Sciatic nerve (tissue), 2 donors: ENCODE measurements at regions not wholly inside any gene's neighbourhood (a gene's known extent, or its start where the extent isn't known, plus 50 kb on each side); places are given as distances from the start of the nearest gene placed in this dataset.
A peak's percentile ranks its signal among the peaks of the same experiment; 100 is the strongest.
"Not testable (repeated sequence)": the region's sequence is repeated elsewhere in the genome, so short reads cannot be mapped to it uniquely, and the experiment has no call there.

Source experiments
- ATAC-seq: fragments of 200-7000 bp; cut with Tn5 transposase; one replicate; pipeline ENCODE4 v1.9.1; 2020; ENCODE audit warnings: mild to moderate bottlenecking, moderate library complexity
- DNase-seq: peaks from one replicate; pipeline ENCODE4 v3.0.0-alpha.2; 2020; ENCODE audit warnings: low spot score
- intact Hi-C: fragments of 100-400 bp; cut with DNase I; formaldehyde crosslinking; loops from one replicate; pipeline ENCODE4 v1.14.2; 2022
- donor health status: DM: no; HTN: no; CAD: no.
- donor health status: DM: no; HTN: no; CAD: no.

DNA sequence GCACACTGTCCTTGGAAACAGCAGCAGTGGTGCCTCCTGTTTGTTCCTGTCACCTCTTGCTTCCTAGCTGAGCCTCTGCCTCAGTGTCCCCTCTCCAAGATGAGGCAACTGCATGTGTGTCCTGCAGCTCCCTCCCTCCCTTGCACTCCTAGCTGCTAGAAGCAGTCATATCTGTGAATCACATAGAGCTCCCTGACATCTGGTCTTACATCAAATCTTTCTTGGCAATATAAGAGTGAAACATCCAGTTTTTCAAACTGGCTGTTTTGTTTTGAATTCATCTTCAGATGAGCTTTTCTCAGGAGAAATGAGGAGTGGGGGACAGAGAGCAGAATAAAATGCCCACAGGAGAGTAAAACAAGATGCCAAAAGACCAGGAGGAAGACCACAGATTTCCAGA lies 103.7 kb downstream of the VCPKMT start:
- intact Hi-C loops, result no loop called here
- no peak for ATAC-seq

DNA sequence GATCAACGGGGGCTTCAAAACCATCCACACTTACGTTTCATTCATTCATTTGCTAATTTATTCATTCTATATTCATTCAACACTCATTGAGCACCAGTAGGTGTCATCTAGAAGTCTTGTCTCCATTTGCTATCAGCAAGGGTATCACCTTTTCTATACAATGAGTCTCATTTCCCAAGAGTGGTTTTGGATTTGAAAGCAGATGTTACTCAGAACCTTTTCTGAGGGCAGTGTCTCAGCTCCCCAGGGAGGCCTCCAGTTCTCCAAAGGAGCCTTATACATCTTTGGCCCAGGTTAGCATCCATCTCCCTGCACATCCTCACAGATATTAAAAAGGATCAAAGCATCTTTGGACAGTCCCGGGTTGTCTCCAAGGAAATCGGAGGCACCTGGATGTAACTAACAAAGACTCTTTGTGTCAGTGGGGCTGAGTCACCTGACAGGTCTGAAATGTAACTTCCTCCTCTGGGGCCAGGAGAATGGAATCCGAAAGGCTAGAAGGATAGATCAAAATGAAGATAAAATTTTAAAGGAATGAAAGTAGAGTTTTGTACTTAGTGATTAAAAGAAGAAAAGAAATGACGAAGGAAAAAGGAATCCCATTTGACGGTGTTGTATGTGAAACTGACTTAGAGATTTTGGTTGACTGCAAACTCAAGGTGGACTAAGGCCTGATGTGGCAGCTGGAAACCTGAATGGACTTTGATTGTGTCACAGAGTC lies 103.0 kb downstream of the VCPKMT start:
- intact Hi-C loops, result no loop called here
- ATAC-seq (no peak), DNase-seq (no peak)

More for the DNA sequence above, 103.7 kb downstream of the VCPKMT start:
- DNase-seq, result no peak

DNA sequence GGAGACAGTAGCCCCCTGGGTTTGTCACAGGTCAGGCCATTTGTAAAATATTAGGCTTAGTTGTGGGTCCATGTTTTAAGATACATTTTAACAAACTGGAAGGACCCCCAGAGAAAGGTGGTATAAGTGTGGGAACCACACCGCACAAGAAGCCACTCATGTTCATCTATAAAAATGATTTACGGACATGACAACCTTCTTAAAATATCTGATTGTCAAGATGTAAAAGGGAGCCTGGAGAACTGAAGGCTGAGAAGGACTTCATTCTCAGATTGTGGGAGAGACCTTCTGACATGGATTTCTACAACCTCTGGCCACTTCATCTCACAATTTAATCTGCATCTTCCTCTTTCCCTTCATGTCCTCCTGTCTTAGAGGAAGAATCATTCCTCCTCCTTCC lies 102.4 kb downstream of the VCPKMT start:
- no peak for DNase-seq
- intact Hi-C loops, result no loop called here
- ATAC-seq, result no peak

DNA sequence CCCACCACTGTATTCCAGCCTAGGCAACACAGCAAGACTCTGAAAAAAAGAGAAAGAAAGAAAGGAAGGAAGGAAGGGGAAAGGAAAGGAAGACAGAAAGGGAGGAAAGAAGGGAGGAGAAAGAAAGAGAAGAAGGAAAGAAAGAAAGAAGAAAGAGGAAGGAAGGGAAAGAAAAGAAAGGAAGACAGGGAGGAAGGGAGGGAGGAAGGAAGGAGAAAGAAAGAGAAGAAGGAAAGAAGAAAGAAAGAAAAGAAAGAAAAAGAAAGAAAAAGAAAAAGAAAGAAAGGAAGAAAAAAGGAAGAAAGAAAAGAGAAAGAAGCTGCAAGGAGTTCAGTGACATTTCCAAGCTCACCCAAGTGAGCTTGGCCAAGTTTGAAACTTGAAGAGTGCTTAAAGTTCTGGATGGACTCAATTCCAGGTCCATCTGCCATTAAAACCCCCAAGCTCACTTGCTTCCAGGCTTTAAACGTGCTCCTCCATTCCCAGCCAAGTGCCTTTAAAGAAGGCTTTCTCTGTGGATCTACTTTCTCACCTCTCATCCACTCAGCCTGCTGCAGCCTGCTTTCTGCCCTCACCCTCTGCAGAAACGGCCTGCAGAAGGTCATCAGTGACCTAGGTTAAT lies 101.5 kb downstream of the VCPKMT start:
- DNase-seq, result no peak
- intact Hi-C loops, result no loop called here
- ATAC-seq, result no peak

DNA sequence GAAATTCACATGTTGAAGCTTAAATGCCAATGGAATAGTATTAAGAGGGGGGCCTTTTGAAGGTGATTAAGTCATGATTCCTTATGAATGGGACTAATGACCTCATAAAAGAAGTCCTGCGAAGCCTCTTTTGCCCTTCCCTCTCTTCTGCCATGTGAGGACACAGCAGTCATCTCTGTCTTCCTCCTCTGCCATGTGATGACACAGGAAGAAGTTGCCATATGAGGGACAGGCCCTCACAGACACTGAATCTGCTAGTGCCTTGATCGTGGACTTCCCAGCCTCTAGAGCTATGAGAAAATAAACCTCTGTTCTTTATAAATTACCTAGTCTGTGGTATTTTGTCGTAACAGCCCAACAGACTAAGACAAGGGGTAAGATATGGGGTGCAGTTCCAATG lies 100.7 kb downstream of the VCPKMT start:
- ATAC-seq, result no peak
- intact Hi-C loops, result no loop called here
- no peak for DNase-seq

DNA sequence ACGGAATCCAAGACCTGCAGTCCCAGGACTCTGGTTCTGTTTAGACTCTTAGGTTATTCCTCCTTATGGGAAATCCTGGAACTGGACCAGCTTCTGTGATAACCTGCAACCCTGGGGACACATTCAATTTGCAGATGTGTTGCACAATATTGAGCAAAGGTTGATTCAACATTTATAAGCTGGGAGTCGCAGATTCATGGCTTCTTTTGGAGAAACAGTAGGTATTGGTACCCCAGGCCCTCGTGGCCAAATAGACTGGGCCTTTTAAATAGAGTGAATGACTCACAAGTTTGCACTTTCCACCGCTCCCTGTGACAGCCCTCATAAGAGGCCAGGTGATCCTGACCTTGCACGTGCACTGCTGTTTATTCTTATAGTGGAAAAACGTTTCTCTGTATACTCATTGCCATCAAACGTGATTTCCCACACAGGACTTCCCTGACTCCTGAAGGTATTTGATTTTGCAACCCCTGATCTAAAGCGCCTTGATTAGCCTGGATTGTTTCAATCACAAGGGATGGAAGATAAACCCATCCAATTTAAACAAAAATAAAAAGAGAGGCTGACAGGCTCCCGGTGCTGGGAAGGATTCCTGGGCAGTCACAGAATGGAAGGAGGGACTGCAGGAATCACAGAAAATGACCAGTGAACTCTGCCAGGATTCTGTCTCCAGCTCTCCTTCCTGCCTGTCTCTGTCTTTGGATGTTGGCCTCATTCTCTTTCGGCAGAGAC lies 98.0 kb downstream of the VCPKMT start:
- no peak for DNase-seq
- intact Hi-C loops, result no loop called here
- peak; percentile 85 for ATAC-seq

DNA sequence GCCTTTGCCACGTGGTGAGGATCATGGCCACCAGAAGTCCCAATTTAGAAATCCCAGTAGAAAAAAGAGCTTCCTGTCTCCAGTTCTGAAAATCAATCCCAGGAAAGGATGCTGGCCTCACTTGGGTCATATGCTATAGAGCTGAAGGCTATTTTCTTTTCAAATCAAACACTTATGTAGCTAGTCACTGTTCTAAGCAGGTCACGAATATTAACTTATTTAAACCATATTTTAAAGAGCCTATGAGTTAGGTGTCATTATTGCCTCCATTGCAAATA lies 97.5 kb downstream of the VCPKMT start:
- ATAC-seq, result no peak
- intact Hi-C loops, result no loop called here
- DNase-seq, result no peak

DNA sequence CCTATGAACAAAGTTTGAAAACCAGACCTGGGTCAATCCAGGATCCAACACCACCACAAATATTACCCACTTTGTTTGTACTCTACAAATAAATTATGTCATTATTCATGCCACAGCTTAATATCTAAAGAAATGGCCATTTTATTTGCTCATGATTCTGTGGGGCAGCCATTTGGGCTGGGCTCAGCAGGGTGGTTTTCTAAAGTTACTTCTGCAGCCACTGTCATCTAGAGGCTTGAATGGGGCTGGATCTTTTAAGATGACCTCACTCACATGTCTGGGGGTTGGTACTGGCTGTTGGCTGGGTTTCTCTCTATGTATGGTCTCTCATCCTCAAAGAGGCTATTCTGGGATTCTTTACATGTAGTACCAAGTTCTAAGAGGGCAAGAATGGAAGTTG lies 96.2 kb downstream of the VCPKMT start:
- intact Hi-C loops, result no loop called here
- DNase-seq, result no peak
- ATAC-seq, result no peak

DNA sequence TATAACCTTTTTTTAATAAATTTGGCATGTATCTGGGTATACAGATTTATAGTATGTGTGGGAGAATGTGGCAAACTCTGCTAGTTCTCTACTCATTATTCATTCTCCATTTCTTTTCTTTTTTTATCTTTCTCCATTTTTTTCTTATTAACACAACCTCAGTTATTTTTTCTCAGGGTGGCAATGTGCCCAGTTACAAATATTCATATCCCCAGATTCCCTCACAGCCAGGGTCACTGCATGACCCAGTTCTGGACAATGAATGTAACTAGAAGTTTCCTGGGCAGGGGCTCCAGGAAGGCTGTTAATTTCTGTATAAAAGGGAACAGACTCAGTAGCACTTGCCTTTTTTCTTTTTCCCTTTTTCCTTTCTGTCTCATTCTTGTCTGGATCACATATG lies 95.6 kb downstream of the VCPKMT start:
- intact Hi-C loops, result no loop called here
- DNase-seq (no peak), ATAC-seq (no peak)

DNA sequence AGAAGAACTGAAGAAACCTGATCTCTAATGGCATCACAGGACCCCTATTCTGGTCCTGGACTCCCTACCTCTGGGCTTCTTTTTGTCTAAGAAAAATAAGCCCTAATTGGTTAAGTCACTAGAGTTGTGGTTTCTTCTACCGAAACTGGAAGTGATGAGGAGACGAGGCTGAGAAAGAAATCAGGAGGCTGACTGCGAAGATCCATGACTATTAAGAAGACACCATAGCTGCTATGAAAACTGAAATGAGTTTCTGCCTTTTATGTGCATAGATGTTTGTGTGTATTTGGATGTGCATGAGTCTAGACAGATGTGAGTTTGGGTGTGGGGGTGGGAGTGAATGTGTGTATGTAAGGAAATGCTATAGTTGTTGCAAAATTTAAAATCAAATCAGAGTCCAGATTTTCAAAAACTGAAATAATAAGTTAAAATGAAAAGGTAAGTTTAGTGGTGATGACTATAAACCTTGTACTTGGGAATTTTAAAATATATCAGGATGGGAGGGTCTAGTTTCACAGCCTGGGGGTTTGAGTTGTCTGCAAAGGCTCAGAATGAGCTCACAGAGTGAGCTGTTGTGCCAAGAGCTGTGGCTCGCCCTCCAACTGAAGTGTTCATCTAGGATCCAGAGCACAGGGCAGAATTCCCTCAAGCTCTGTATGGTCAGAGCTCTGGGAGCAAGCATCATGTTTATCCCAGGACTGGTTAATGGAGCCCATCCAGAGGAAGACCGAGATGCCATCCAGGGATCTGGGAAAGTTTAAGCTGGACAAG lies 94.9 kb downstream of the VCPKMT start:
- DNase-seq (no peak), ATAC-seq (no peak)
- intact Hi-C loops, result no loop called here

DNA sequence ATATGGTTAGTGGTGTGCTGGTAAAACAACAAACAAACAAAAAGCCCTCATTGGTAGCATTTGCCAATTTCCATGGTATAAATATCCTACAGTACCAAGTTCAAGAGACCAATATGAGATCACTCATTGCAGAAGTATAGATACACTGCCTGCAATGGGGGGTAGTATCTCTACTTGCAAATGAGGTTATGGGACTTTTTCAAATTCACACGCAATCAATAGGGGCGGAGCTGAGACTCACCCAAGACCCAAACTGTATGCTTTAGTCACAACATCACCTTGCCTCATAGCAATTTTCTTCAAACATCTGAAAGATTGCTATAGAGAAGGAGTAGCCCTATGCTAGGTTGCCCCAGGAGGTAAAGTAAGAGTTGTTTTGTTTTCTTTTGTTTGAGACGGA lies 93.7 kb downstream of the VCPKMT start:
- intact Hi-C loops, result no loop called here
- DNase-seq (no peak), ATAC-seq (no peak)

DNA sequence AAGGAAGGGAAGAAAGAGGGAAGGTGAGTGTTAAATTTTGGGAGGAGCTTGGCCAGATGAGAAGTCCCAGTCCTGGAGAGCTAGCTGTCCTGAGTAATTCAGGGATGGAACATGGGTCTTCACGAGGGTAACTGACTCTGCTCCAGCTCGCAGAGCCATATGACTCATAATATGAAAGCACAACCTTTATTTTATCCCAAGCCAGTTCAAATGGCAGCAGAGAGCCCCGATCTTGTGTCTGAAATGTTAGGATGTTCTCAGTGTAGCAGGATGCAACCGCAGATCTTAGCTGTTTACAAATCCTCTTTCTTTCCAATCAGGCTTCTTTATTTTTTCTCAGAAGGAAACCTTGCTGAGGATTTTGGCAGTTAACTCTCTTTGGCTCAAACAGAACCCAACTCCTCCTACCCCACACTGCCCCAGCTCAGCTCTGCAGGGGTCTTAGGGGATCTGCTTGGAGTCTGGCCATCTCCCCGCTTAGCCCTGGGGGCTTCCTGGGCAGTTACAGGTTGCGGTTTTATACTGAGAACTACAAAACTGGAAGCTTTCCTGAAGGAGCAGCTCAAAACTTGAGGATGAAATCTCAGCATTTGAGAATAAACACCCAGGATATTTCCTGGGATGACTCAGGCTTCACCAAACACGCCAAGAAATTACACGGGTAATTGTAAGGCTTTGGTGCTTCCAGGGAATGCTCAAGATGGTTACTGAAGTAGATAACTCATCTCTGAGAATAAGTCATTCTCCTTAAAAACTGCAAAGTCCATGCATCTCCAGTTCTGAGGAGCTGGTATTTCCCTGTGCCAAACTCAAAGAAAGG lies 92.5 kb downstream of the VCPKMT start:
- no peak for DNase-seq
- intact Hi-C loops, result no loop called here
- ATAC-seq, result peak; percentile 81

DNA sequence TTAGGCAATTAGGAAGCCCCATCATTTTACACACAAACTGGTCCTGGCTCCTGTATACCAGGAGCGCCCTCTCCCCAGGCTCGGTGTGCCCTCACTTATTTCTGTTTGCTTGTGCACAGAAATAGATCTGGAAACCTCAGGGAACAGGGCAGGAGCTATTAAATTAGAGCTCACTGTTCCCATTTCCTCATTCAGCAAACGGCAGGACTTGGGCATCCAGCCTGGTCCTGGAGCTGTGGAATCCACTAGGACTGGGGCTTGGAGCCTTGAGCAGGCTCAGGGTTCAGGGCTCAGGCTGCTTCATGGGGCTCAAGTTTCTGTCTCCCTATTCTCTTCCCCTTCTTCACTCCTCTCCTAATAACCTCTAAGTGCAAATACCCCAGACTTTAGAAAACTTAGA lies 91.3 kb downstream of the VCPKMT start:
- intact Hi-C loops, result no loop called here
- DNase-seq, result no peak
- no peak for ATAC-seq

DNA sequence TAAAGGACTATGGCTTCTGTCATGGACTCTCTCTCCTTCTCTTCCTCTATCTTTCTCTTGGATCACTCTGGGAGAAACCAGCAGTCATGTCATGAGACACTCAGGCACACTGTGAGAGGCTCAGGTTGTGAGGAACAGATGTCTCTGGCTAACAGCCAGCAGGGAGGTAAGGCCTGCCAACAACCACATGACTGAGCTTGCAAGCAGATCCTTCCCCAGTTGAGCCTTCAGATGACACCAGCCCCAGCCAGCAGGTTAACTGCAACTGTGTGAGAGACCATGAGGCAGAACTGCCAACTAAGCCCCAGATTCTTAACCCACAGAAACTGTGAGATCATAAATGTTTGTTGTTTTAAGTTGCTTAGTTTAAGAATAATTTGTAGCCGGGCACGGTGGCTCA lies 90.6 kb downstream of the VCPKMT start:
- DNase-seq, result no peak
- no peak for ATAC-seq
- intact Hi-C loops, result no loop called here

DNA sequence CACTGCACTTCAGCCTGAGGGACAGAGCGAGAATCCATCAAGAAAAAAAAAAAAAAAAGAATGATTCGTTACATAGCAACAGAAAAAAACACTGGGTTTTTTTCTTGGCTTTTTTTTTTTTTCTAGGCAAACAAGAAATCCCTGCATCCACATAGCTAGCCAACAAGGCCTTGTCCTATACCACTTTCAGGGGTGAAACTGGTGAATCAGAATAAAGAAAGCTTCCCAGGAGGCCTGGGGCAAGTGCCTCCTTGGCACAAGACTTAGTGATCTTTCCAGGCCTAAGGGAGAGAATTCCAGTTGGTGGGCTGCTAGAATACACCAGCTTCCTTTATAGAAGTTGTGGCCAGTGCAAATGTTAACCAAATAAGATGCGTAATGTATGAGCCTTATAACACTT lies 90.0 kb downstream of the VCPKMT start:
- ATAC-seq, result no peak
- no peak for DNase-seq
- intact Hi-C loops, result no loop called here

DNA sequence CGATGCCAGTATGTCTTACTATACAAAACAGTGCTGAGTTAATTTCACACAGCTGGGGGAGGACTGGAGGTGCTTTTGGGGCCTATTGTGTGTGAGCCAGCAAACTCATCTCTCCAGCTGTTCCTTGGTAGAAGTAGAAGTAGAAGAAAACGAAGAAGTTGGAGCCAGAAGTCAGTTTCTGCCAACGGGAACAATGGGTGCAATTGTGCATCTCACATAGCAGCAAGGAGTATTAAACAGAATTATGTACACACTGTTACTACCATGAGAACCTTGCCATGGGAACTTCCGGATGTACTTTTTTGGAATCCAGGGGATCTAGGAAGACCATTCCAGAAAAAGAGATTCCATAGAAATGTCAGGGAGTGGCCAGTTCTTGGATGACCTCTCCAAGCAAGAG lies 88.6 kb downstream of the VCPKMT start:
- intact Hi-C loops, result no loop called here
- ATAC-seq (peak; percentile 35), DNase-seq (no peak)

DNA sequence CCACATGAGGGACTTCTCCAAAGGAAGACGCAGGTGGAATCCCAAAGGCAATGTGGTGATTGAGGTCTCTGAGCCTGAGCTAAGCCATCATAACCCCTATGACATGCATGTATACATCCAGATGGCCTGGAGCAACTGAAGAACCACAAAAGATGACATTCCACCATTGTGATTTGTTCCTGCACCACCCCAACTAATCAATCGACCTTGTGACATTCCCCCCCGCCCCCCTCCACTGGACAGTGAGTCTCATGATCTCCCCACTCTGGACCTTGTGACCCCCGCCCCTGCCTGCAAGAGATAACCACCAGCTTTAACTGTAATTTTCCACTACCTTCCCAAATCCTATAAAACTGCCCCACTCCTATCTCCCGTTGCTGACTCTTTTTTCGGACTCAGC lies 87.9 kb downstream of the VCPKMT start:
- intact Hi-C loops, result no loop called here
- DNase-seq, result no peak

DNA sequence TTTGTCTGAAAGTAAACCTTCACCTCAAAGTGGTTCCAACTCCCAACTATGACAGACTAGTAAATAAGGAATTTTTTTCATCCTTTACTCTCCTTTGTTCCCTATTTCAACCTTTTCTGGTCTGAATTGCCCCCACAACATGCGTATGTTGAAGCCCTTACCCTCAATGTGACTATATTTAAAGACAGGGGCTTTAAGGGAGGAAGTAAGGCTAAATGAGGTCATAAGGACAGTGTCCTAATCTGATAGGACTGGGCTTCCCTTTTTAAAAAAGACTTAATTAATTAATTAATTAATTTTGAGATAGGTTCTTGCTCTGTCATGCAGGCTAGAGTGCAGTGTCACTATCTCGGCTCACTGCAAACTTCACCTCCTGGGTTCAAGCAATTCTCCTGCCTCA lies 86.3 kb downstream of the VCPKMT start:
- DNase-seq (no peak), ATAC-seq (no peak)
- intact Hi-C loops, result no loop called here

More for the DNA sequence above, 87.9 kb downstream of the VCPKMT start:
- no peak for ATAC-seq

DNA sequence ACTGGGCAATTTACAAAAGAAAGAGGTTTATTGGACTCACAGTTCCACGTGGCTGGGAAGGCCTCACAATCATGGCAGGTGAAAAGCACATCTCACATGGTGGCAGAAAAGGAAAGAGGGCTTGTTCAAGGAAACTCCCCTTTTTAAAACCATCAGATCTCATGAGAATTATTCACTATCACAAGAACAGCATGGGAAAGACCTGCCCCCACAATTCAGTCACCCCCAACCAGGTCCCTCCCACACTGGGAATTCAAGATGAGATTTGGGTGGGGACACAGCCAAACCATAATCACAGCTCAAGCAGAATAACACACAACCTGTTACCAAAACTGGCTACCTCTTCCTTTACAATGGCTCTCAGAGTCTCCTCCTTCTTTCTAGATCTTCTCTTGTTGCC lies 85.5 kb downstream of the VCPKMT start:
- intact Hi-C loops, DNase-seq, ATAC-seq: not testable (repeated sequence)
